ENCODE measurements at regions not wholly inside any gene's neighbourhood (a gene's known extent, or its start where the extent isn't known, plus 50 kb on each side); places are given as distances from the start of the nearest gene placed in this dataset.

DNA sequence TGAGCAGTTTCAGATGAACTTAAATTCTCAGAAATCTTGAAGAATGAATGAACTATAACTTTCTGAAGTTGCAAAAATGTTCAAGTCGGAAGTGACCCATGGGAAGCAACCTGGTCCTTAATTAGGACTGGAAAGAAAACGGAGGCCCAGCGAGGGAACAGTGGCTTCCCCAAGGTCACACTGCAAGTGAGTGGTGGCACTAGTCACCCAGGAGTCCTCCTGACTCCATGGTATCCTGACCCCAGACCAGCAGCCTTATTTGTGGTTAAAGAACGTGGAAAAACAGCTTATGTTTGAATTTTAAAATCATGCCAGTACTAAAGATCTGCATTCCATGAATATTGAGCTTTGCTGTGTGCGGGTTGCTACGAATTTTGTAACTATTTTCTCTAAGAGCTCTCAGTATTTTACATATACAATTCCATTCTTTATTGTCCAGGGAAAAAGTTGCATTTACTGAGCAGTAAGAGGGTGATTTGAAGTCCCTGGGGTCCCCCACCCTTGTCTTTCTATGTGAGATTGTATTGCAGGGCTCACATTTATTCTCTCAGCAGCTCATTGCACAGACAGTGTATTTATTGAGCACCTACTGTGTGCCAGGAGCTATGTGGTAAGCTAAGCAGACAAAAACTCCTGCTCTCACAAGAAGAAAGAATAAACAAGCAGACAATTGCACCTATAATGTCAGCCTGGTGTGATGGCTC lies 61.6 kb upstream of the ATP5PO start:
- TF ChIP-seq, protein P1, sequence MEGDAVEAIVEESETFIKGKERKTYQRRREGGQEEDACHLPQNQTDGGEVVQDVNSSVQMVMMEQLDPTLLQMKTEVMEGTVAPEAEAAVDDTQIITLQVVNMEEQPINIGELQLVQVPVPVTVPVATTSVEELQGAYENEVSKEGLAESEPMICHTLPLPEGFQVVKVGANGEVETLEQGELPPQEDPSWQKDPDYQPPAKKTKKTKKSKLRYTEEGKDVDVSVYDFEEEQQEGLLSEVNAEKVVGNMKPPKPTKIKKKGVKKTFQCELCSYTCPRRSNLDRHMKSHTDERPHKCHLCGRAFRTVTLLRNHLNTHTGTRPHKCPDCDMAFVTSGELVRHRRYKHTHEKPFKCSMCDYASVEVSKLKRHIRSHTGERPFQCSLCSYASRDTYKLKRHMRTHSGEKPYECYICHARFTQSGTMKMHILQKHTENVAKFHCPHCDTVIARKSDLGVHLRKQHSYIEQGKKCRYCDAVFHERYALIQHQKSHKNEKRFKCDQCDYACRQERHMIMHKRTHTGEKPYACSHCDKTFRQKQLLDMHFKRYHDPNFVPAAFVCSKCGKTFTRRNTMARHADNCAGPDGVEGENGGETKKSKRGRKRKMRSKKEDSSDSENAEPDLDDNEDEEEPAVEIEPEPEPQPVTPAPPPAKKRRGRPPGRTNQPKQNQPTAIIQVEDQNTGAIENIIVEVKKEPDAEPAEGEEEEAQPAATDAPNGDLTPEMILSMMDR (IDR thresholded peaks at IDR 0.05; ENCODE audit: poor library complexity, severe bottlenecking) = no peak
- no peak for TF ChIP-seq POLR2AphosphoS5 (IDR thresholded peaks at IDR 0.05)
